GM18520 (cell line): ENCODE measurements at regions not wholly inside any gene's neighbourhood (a gene's known extent, or its start where the extent isn't known, plus 50 kb on each side); places are given as distances from the start of the nearest gene placed in this dataset.
A peak's percentile ranks its signal among the peaks of the same experiment; 100 is the strongest.

Experiments used
- ATAC-seq: cut with Tn5 transposase; IDR thresholded peaks from one replicate; pipeline ENCODE4 v1.9.1; 2021; ENCODE audit not compliant: unreplicated experiment

DNA sequence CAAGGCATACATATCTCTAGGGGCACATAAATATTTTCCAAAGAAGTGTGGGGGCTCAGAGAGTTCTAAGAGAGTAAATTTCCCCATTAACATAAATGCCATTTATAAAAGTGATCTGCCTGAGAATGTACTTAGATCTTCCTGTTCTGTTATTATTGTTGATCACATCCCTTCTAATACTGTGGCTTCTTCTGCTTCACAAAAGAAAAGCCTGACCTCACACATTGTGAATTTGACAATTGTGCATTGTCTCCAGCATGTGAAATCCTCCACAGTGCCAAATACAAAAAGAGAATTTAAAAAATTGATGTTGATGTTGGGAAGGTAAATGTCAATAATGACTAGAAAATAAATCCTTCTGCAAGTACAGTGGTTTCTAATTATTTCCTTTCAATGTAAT, 330.5 kb upstream of the LRIG3 start:
- ATAC-seq: no peak

DNA sequence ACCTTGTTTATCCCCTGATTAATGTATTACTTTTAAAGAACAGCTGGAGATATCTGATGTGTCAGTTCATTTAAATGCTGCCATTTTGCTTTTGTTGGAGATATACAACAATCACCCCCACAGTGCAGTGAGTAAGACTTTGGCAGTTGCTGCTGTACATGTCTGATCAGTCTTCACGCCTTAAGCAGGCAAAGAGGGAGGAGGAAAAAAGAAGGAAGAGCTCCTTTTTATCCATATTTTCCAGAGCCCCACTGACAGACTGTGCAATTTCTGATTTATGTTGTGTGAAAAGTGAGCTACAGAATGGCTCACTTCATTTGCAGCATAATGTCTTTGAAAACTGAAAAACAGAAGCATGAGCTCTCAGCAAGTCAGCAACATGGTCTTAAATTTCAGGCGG, 319.7 kb upstream of the LRIG3 start:
- ATAC-seq: no peak

DNA sequence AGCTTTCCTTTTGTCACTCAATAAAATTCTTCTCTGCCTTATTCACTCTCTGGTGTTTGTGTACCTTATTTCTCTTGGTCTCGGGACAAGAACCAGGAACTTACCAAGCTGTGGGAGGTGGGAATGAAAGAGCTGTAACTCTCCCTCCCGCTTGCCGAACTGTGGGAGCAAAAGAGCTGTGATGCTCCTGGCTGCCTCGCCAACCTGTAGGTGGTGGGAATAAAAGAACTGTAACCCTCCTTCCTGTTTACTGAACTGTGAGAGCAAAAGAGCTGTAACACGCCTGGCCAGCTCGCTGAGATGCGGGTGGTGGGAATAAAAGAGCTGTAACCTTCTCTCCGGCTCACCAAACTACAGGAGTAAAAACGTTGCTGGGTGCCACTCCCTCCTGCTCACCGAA, 314.1 kb upstream of the LRIG3 start:
- no peak for ATAC-seq

- ATAC-seq: no peak
Observed at GRCh38 chr12:59230334-59230733, 310.0 kb upstream of the LRIG3 start.

- no peak for ATAC-seq
Observed at GRCh38 chr12:59219148-59219547, 298.8 kb upstream of the LRIG3 start.

- ATAC-seq: no peak
Observed at GRCh38 chr12:59196989-59197388, 276.7 kb upstream of the LRIG3 start.

DNA sequence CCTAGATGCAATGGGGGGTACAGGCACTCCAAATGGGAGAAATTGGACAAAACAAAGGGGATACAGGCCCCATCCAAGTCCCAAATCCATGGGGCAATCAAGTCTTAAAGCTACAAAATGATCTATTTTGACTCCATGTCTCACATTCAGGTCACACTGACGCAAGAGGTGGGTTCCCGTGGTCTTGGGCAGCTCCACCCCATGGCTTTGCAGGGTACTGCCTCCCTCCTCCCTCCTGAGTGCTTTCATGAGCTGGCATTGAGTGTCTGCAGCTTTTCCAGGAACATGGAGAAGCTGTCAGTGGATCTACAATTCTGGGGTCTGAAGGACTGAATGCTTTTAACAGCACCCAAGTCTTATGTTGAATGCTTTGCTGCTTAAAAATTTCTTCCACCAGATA, 274.5 kb upstream of the LRIG3 start:
- no peak for ATAC-seq

DNA sequence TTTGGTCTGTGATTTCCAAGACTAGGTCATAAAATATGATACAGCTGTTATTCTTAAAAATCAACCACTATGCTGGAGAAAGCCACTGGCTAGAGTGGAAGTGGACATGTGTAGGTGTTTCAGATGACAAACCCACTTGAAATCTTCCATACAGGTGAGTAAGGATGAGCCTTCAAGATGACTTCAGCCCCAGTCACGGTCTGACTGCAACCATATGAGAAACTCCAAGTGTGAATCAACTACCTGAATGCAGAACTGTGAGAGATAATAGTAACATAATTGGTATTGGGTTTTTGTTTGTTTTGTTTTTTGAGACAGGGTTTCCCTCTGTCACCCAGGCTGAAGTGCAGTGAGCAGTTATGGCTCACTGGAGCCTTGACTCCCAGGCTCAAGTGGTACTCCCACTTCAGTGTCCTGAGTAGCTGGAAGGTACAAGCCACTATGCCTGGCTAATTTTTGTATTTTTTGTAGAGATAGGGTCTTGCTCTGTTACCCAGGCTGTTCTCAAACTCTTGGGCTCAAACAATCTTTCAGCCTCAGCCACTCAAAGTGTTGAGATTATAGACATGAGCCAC, 273.3 kb upstream of the LRIG3 start:
- no peak for ATAC-seq

DNA sequence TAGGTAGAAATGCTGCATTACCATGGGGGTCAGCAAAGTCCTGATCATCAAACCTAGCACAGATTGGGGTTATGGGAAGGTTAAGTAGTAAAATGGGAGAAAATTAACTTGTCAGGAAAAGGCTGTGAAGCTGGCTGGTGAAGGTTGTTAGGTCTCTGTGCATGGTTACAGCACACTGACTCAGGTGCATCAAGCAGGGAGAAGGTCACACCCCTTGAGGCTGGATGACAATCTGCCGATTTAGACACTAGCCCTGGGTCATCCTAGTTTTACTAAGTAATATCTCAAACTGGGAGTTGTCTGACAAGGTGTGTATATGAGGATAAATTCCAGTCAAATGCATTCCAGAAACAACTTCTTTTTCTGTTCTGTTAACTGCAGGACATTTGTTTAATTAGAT, 271.1 kb upstream of the LRIG3 start:
- ATAC-seq: no peak

DNA sequence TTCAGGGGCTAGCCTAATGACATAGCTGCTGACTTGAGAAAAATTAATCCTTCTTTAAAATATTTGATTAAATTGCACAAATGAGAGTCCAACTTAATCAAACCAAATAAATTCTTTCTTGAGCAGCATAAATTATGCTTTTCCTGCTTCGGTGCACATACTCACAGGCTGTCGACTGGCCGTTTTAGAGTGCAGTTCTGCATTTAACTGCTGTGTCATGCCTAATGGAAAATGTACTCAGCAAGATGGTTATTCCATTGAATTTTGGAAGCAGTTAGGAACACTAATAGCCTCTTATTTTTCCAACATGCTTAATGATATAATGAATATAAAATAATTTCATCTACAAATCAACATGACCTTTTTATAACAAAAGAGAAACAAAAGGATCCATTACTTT, 266.1 kb upstream of the LRIG3 start:
- no peak for ATAC-seq

- ATAC-seq: no peak
Observed at GRCh38 chr12:59185295-59185694, 265.0 kb upstream of the LRIG3 start.

DNA sequence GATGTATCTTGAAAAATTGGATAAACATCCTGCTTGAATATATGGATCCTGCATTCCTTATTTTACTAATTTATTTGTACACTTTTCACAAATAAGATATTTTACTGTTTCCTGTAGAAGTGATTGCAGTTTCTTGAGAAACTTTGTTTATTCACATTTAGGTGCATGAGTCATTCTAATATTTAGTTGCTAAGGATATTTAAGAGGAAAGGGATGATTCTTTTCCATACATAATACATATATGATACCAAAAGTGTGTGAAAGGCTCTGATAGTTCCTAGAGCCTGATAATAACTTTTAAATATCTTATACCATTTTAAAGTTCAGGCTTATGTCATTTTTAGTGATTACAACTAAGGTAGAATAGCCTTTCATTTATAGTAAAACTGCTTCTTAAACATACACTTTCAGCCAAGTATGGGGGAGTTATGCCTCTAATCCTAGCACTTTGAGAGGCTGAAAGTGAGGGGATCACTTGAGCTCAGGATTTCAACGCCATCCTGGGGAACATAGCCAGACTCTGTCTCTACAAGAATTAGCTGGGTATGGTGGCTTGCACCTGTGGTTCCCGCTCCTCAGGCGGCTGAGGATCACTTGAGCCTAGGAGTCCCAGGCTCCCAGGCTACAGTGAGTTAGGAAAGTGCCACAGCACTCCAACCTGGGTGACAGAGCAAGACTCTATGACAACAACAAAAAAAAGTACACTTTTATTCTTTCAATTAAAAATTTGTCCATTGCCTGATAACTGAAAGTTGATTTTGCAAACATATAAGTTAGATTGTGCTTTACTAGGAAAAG, 262.6 kb upstream of the LRIG3 start:
- no peak for ATAC-seq

DNA sequence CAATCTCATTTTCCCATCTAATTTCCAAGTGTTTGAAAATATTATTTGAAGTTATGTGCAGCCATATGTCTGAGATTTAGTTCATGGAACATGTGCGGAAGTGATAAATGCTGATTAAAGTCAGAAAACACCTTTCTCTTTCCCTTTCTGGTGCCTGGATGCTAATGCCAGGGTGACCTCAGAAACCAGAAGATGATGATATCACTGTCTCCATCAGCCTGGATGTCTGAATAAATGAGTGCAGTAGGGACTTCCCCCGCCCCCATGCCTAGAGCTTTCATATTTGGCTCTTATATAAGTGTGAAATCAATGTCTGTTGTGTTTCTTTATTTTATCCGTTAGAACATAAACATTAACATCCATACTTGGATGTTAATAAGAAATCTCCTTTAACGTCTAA, 261.9 kb upstream of the LRIG3 start:
- ATAC-seq: peak; percentile 58

GRCh38 chr12:59181196-59181777, 261.0 kb upstream of the LRIG3 start:
- ATAC-seq: no peak

DNA sequence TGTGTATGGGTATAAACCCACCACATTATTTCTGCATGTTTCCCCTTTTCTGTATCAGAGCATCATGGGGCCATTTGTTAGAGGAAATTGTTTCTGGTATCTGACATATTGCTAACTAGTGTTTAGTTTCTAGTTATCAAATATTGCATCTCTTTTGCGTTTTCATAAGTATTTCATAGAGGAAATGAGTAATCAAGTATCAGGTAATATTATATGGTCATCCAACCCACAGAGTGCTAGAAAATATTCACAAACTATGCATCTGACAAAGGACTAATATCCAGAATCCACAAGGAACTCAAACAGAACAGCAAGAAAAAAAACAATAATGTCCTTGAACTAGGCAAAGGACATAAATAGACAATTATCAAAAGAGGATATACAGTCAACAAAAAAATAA, 258.9 kb upstream of the LRIG3 start:
- no peak for ATAC-seq

GRCh38 chr12:59173695-59174094, 253.4 kb upstream of the LRIG3 start:
- ATAC-seq: no peak

DNA sequence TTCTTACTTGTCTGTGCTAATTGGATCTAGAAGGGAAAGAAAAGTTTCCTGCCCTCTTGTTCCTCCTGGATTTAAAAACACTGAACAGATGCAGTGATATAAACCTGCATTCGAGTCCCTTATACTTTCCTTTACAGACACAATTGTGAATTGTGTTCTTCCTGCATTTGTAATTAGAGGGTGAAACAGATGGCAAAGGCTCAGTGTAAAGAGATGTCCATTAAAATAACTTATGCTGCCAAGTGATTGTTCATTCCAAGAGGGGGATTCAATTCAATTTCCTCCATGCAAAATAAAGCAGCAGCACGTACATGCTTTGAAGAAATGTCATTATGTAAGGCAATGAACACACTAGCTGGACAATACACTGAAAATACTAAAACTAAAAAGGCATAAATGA, 248.3 kb upstream of the LRIG3 start:
- ATAC-seq: no peak

DNA sequence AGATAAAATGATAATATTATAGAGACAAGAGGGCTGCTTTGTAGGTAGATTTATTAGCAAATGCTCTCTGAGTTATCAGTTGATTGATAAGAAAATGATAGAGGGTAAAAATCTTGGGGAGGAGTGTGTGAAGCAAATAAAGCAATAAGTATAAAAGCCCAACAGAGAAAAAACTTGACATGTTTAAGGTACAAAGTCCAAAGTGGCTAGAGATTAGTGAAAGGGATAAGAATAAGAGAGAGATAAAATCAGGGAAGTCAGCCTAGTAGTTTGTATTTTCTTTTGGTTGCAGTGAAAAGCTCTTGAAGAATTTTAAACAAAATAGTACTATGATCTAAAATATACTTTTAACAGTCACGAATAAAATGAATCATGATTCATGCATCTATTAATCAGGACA, 246.2 kb upstream of the LRIG3 start:
- no peak for ATAC-seq

DNA sequence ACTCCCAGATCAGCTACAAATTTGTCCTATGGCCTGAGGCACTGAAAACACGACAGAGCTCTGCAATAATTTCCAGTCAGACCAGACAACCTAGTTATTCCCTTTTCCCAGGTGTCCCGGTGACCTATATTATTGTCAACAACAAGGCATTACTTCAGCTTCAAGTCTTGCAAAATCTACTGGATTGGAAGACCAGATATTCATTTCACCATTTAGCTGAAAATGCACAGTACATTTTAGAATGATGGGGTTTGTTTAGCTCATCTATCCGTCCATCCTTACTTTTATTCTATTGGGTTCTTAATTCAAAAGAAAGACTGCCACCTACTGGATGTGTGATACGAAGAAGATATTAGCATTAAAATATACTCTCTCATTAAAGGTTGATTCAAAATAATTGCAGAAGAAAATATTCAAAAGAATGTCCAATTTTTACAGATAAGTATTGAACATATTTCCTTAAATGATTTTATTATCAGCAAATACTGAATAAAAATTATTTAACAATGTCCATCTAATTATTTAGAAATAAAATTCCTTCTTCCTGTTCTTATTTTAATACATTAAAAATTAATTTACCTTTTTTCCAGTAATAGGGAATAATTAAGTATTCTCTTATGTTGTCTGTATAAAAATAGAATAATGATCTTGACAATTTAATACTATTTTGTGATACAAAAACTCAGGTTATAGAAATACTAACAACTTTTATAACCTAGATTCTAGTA, 244.9 kb upstream of the LRIG3 start:
- ATAC-seq: no peak

GRCh38 chr12:59164226-59164625, 243.9 kb upstream of the LRIG3 start:
- ATAC-seq: no peak

GRCh38 chr12:59158681-59159080, 238.4 kb upstream of the LRIG3 start:
- no peak for ATAC-seq

GRCh38 chr12:59158066-59158465, 237.8 kb upstream of the LRIG3 start:
- no peak for ATAC-seq
